ENCODE measurements at regions not wholly inside any gene's neighbourhood (a gene's known extent, or its start where the extent isn't known, plus 50 kb on each side); places are given as distances from the start of the nearest gene placed in this dataset.
A peak's percentile ranks its signal among the peaks of the same experiment; 100 is the strongest.

DNA sequence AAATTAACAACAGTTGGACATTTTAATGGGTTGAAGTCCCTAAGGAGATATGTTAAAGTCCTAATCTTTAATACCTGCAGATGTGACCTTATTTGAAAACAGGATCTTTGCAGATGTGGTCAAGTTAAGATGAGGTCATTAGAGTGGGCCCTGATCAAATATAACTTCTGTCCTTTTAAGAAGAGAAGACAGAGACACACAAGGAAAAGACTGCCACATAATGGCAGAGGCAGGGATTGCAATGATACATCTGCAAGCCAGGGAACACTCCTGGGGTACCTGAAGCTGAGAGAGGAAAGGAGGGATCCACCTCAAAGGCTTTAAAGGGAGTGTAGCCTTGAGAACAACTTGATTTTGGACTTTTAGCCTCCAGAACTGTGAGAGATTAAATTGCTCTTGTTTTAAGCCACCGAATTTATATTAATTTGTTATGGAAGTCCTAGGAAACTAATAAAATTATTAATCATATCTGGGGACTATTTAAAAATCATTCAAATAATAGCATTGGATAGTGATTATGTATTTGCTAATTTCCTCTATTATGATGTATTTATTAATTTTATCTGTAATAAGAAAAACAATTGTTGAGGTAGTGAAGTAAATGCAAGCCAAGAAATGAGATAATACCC, 700.0 kb upstream of the PCDH15 start:
- H3K4me3 Mint-ChIP-seq (ENCODE audit: unreplicated experiment) = no peak overlapping the region
- FAIRE-seq = no peak

DNA sequence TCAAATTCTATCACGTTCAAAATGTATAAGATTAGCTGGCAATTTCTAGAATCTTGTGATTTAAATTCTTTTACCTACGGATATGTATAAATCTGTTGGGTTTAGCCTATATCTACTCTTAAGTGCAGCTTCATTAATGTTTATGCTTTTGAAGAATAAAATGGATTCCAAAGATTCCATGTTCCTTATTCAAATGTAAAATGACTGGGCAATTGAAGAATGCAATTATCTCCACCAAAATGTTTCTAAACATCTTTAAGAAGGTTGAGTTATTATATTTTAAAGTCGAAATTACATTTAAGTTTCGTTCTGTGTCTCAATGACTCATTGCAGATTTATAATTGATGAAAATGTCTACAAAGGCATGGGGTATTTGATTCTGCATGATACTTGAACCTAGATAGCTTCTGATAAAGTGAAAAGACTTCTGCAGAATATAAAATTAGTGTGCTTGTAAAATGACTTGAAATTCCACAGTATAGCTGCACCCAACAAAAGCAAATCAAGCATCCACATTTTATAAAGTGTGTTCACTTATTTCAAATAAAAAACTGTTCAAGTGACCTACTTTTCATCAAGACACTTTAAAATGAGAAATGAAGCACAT, 697.0 kb upstream of the PCDH15 start:
- Histone ChIP-seq H3K79me2 (ENCODE audit: insufficient read depth, low read length) (no peaks in the 10 kb centered on the region), H3K9ac (ENCODE audit: low read length) (no peak overlapping the region), H3K4me3 (ENCODE audit: insufficient read depth, low read depth, low read length) (no peak overlapping the region), H3K27ac (ENCODE audit: low read depth, low read length) (no peak overlapping the region), H3K27me3 (ENCODE audit: insufficient read depth, low read length) (no peaks in the 10 kb centered on the region), H4K20me1 (ENCODE audit: insufficient read depth, low read length) (no peaks in the 10 kb centered on the region), H3K9me3 (ENCODE audit: insufficient read depth, low read depth, low read length) (no peaks in the 10 kb centered on the region), H3K36me3 (ENCODE audit: insufficient read depth, low read length) (no peaks in the 10 kb centered on the region), H3K4me1 (ENCODE audit: insufficient read depth, low read length) (no peaks in the 10 kb centered on the region), H2AFZ (ENCODE audit: low read depth, low read length) (no peak overlapping the region), H3K4me2 (ENCODE audit: low read length) (no peak overlapping the region)
- H3K4me3 Mint-ChIP-seq (ENCODE audit: unreplicated experiment) = no peak overlapping the region
- no peak overlapping the region for H3K27ac Mint-ChIP-seq (ENCODE audit: unreplicated experiment)
- FAIRE-seq (no peak), DNase-seq (ENCODE audit: low read depth) (no peak)
- no peaks in the 10 kb centered on the region for H3K4me1 Mint-ChIP-seq (ENCODE audit: low read depth, unreplicated experiment)
- H3K9me3 Mint-ChIP-seq (ENCODE audit: unreplicated experiment) = no peaks in the 10 kb centered on the region
- TF ChIP-seq, protein P1, sequence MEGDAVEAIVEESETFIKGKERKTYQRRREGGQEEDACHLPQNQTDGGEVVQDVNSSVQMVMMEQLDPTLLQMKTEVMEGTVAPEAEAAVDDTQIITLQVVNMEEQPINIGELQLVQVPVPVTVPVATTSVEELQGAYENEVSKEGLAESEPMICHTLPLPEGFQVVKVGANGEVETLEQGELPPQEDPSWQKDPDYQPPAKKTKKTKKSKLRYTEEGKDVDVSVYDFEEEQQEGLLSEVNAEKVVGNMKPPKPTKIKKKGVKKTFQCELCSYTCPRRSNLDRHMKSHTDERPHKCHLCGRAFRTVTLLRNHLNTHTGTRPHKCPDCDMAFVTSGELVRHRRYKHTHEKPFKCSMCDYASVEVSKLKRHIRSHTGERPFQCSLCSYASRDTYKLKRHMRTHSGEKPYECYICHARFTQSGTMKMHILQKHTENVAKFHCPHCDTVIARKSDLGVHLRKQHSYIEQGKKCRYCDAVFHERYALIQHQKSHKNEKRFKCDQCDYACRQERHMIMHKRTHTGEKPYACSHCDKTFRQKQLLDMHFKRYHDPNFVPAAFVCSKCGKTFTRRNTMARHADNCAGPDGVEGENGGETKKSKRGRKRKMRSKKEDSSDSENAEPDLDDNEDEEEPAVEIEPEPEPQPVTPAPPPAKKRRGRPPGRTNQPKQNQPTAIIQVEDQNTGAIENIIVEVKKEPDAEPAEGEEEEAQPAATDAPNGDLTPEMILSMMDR (IDR thresholded peaks at IDR 0.05; ENCODE audit: insufficient read depth, low read depth, low read length) = no peak
- TF ChIP-seq EZH2 (IDR thresholded peaks at IDR 0.05; ENCODE audit: insufficient read depth, low read length) = no peak
- H3K36me3 Mint-ChIP-seq (ENCODE audit: low read depth, unreplicated experiment) = no peaks in the 10 kb centered on the region
- no peaks in the 10 kb centered on the region for H3K27me3 Mint-ChIP-seq (ENCODE audit: low read depth, unreplicated experiment)

More for the DNA sequence above, 700.0 kb upstream of the PCDH15 start:
- Histone ChIP-seq H3K4me1 (ENCODE audit: insufficient read depth, low read length) (no peaks in the 10 kb centered on the region), H2AFZ (ENCODE audit: low read depth, low read length) (no peak overlapping the region), H3K79me2 (ENCODE audit: insufficient read depth, low read length) (no peaks in the 10 kb centered on the region), H3K9me3 (ENCODE audit: insufficient read depth, low read depth, low read length) (no peaks in the 10 kb centered on the region), H3K27ac (ENCODE audit: low read depth, low read length) (no peak overlapping the region), H3K9ac (ENCODE audit: low read length) (no peak overlapping the region), H4K20me1 (ENCODE audit: insufficient read depth, low read length) (no peaks in the 10 kb centered on the region), H3K4me3 (ENCODE audit: insufficient read depth, low read depth, low read length) (no peak overlapping the region), H3K27me3 (ENCODE audit: insufficient read depth, low read length) (no peaks in the 10 kb centered on the region), H3K36me3 (ENCODE audit: insufficient read depth, low read length) (no peaks in the 10 kb centered on the region), H3K4me2 (ENCODE audit: low read length) (no peak overlapping the region)
- H3K27ac Mint-ChIP-seq (ENCODE audit: unreplicated experiment) = no peak overlapping the region
- no peaks in the 10 kb centered on the region for H3K27me3 Mint-ChIP-seq (ENCODE audit: low read depth, unreplicated experiment)
- TF ChIP-seq, protein P1 (IDR thresholded peaks at IDR 0.05; ENCODE audit: insufficient read depth, low read depth, low read length) = peak; percentile 56
- no peak for TF ChIP-seq EZH2 (IDR thresholded peaks at IDR 0.05; ENCODE audit: insufficient read depth, low read length)
- no peaks in the 10 kb centered on the region for H3K9me3 Mint-ChIP-seq (ENCODE audit: unreplicated experiment)
- DNase-seq (ENCODE audit: low read depth) = peak; percentile 2
- H3K36me3 Mint-ChIP-seq (ENCODE audit: low read depth, unreplicated experiment) = no peaks in the 10 kb centered on the region
- H3K4me1 Mint-ChIP-seq (ENCODE audit: low read depth, unreplicated experiment) = no peaks in the 10 kb centered on the region

DNA sequence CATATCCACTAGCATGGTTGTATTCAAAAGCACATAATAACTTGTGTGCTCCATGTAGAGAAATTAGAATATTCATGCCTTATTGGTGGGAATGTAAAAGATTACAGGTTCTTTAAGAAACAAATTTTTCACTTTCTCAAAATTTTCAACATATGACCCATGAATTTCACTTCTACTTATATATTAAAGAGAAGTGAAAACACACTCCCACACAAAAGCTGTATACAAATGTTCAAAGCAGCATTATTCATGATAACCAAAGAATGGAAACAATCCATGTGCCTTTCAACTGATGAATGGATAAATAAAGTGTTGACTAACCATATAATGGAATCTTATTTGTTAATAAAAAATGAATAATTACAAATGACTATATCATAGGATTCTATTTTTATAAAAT, 694.5 kb upstream of the PCDH15 start:
- Mint-ChIP-seq H3K9me3 (ENCODE audit: unreplicated experiment) (no peaks in the 10 kb centered on the region), H3K4me1 (ENCODE audit: low read depth, unreplicated experiment) (no peaks in the 10 kb centered on the region), H3K4me3 (ENCODE audit: unreplicated experiment) (no peak overlapping the region), H3K36me3 (ENCODE audit: low read depth, unreplicated experiment) (no peaks in the 10 kb centered on the region), H3K27ac (ENCODE audit: unreplicated experiment) (no peak overlapping the region), H3K27me3 (ENCODE audit: low read depth, unreplicated experiment) (no peaks in the 10 kb centered on the region)
- Histone ChIP-seq H3K27me3 (ENCODE audit: insufficient read depth, low read length) (no peaks in the 10 kb centered on the region), H3K27ac (ENCODE audit: low read depth, low read length) (no peak overlapping the region), H3K36me3 (ENCODE audit: insufficient read depth, low read length) (no peaks in the 10 kb centered on the region), H4K20me1 (ENCODE audit: insufficient read depth, low read length) (no peaks in the 10 kb centered on the region), H3K4me1 (ENCODE audit: insufficient read depth, low read length) (no peaks in the 10 kb centered on the region), H3K9ac (ENCODE audit: low read length) (no peak overlapping the region), H2AFZ (ENCODE audit: low read depth, low read length) (no peak overlapping the region), H3K4me2 (ENCODE audit: low read length) (no peak overlapping the region), H3K9me3 (ENCODE audit: insufficient read depth, low read depth, low read length) (no peaks in the 10 kb centered on the region), H3K79me2 (ENCODE audit: insufficient read depth, low read length) (no peaks in the 10 kb centered on the region), H3K4me3 (ENCODE audit: insufficient read depth, low read depth, low read length) (no peak overlapping the region)
- FAIRE-seq = no peak
- no peak for TF ChIP-seq EZH2 (IDR thresholded peaks at IDR 0.05; ENCODE audit: insufficient read depth, low read length)
- DNase-seq (ENCODE audit: low read depth) = no peak

Measured in astrocyte (in vitro differentiated cells and primary cell).